K562 (cell line): ENCODE measurements at regions not wholly inside any gene's neighbourhood (a gene's known extent, or its start where the extent isn't known, plus 50 kb on each side); places are given as distances from the start of the nearest gene placed in this dataset.

Experiments
- ATF3 ChIP-seq, 2 experiments: fragments of 450-650 bp in 1 of 2; sonication (generic) in 1 of 2; formaldehyde crosslinking in 1 of 2; IDR thresholded peaks in 1 of 2; conservative IDR thresholded peaks in 1 of 2; 2 replicates each; pipeline versions ENCODE4 v1.6.1 to v1.8.1; 2016 to 2023; ENCODE audit warnings: mild to moderate bottlenecking in 2 of 2, moderate library complexity in 2 of 2, inconsistent platforms in 1 of 2, missing genetic modification reagents in 1 of 2
- BRF2 ChIP-seq: IDR thresholded peaks from 3 replicates; pipeline ENCODE4 v1.6.1; 2011; ENCODE audit warnings: borderline replicate concordance, mild to moderate bottlenecking; ENCODE audit not compliant: insufficient read length, insufficient read depth
- KDM5B ChIP-seq: fragments of 200-600 bp; sonication (generic); IDR thresholded peaks from 2 replicates; pipeline ENCODE4 v1.6.1; 2012; ENCODE audit warnings: low read depth, mild to moderate bottlenecking, moderate library complexity, low read length, control low read depth, inconsistent platforms; ENCODE audit not compliant: insufficient replicate concordance
- MGA ChIP-seq: fragments of 450-650 bp; IDR thresholded peaks from 2 replicates; pipeline ENCODE4 v1.6.1; 2016; ENCODE audit warnings: mild to moderate bottlenecking, moderate library complexity
- MNT ChIP-seq, 2 experiments: fragments of 450-650 bp; conservative IDR thresholded peaks; 2 replicates each; pipeline ENCODE4 v1.6.1; 2017; ENCODE audit warnings: mild to moderate bottlenecking in 2 of 2, moderate library complexity in 2 of 2
- PURB ChIP-seq: sonication (generic); formaldehyde crosslinking; IDR thresholded peaks from 2 replicates; pipeline ENCODE4 v1.9.0; 2021; ENCODE audit warnings: low read depth, mild to moderate bottlenecking, missing genetic modification reagents
- SAP30 ChIP-seq: fragments of 200-600 bp; sonication (generic); IDR thresholded peaks from 2 replicates; pipeline ENCODE4 v1.6.1; 2012; ENCODE audit warnings: borderline replicate concordance, low read depth, mild to moderate bottlenecking, moderate library complexity, low read length, control low read depth, inconsistent platforms; ENCODE audit not compliant: insufficient read depth, poor library complexity, severe bottlenecking
- ZNF263 ChIP-seq: sonication (generic); formaldehyde crosslinking; IDR thresholded peaks from 2 replicates; pipeline ENCODE4 v1.8.0; 2022; ENCODE audit warnings: mild to moderate bottlenecking, missing genetic modification reagents, borderline replicate concordance

- TF ChIP-seq MGA (peak; percentile 92), BRF2 (peak; percentile 93), ATF3 (IDR thresholded peaks at IDR 0.05) (peak; percentile 89), ATF3 (CRISPR knock-in tag; conservative IDR thresholded peaks at IDR 0.05) (no peak), ZNF263 (CRISPR knock-in tag) (peak; percentile 77; the same call in 1 of the 2 replicates), SAP30 (peak; percentile 99), MNT (conservative IDR thresholded peaks at IDR 0.05) (peak; percentile 98 to 99), KDM5B (peak; percentile 97), PURB (CRISPR knock-in tag) (no peak)
Measured at GRCh38 chr7:148940702-148941597, 56.9 kb upstream of the EZH2 start (continued).
